GM23338 (cell line): ENCODE measurements at regions not wholly inside any gene's neighbourhood (a gene's known extent, or its start where the extent isn't known, plus 50 kb on each side); places are given as distances from the start of the nearest gene placed in this dataset.

Source experiments
- ATAC-seq: fragments of 200-7000 bp; cut with Tn5 transposase; 3 replicates; pipeline ENCODE4 v1.9.1; 2020
- DNase-seq: peaks from one replicate; pipeline ENCODE4 v3.0.0-alpha.2; 2015; ENCODE audit warnings: low spot score
- H2AFZ ChIP-seq: fragments of 200-600 bp; sonication (generic); 2 replicates; pipeline ENCODE4 v1.8.0; 2016; ENCODE audit warnings: antibody characterized with exemption, mild to moderate bottlenecking, moderate library complexity
- H3F3A ChIP-seq: fragments of 200-600 bp; sonication (generic); replicated peaks from 2 replicates; pipeline ENCODE4 v1.8.0; 2017; ENCODE audit warnings: antibody characterized with exemption, mixed run types, low read depth
- H3K27ac ChIP-seq: fragments of 200-600 bp; sonication (generic); 2 replicates; pipeline ENCODE4 v1.6.1; 2016; ENCODE audit warnings: low read depth
- H3K27me3 ChIP-seq: fragments of 200-600 bp; sonication (generic); 2 replicates; pipeline ENCODE4 v1.8.0; 2016; ENCODE audit warnings: mild to moderate bottlenecking, mixed run types, moderate library complexity; ENCODE audit not compliant: insufficient read depth
- H3K36me3 ChIP-seq: fragments of 200-600 bp; sonication (generic); 2 replicates; pipeline ENCODE4 v1.8.0; 2016; ENCODE audit warnings: mild to moderate bottlenecking; ENCODE audit not compliant: insufficient read depth
- H3K4me1 ChIP-seq: fragments of 200-600 bp; sonication (generic); 2 replicates; pipeline ENCODE4 v1.8.0; 2016; ENCODE audit warnings: mild to moderate bottlenecking, moderate library complexity; ENCODE audit not compliant: insufficient read depth
- H3K4me2 ChIP-seq: fragments of 200-600 bp; sonication (generic); 2 replicates; pipeline ENCODE4 v1.7.1; 2017; ENCODE audit warnings: mixed run types
- H3K4me3 ChIP-seq: fragments of 200-600 bp; sonication (generic); 2 replicates; pipeline ENCODE4 v1.6.1; 2016; ENCODE audit warnings: mixed run types
- H3K79me2 ChIP-seq: fragments of 200-600 bp; sonication (generic); replicated peaks from 2 replicates; pipeline ENCODE4 v1.8.0; 2017; ENCODE audit warnings: mild to moderate bottlenecking; ENCODE audit not compliant: insufficient read depth
- H3K9me2 ChIP-seq: fragments of 200-600 bp; sonication (generic); 2 replicates; pipeline ENCODE4 v1.8.0; 2017; ENCODE audit not compliant: insufficient read depth
- H4K20me1 ChIP-seq: fragments of 200-600 bp; sonication (generic); replicated peaks from 2 replicates; pipeline ENCODE4 v1.8.0; 2017; ENCODE audit warnings: mild to moderate bottlenecking; ENCODE audit not compliant: insufficient read depth
- H3K27ac Mint-ChIP-seq: 2 replicates; pipeline ENCODE4 v1.8.0; 2020; ENCODE audit warnings: inconsistent platforms, mild to moderate bottlenecking, moderate library complexity, mixed read lengths
- H3K27me3 Mint-ChIP-seq: 3 replicates; pipeline ENCODE4 v1.8.0; 2022; ENCODE audit warnings: low read depth, mild to moderate bottlenecking, moderate library complexity, mixed read lengths, inconsistent platforms; ENCODE audit not compliant: insufficient read depth, poor library complexity
- H3K36me3 Mint-ChIP-seq: 3 replicates; pipeline ENCODE4 v1.8.0; 2021; ENCODE audit warnings: low read depth, mild to moderate bottlenecking, inconsistent platforms, moderate library complexity, mixed read lengths
- H3K4me1 Mint-ChIP-seq: 3 replicates; pipeline ENCODE4 v1.8.0; 2020; ENCODE audit warnings: mild to moderate bottlenecking, inconsistent platforms, mixed read lengths
- H3K4me3 Mint-ChIP-seq: 3 replicates; pipeline ENCODE4 v1.8.0; 2021; ENCODE audit warnings: moderate library complexity, mild to moderate bottlenecking, inconsistent platforms, mixed read lengths
- H3K9me3 Mint-ChIP-seq: 3 replicates; pipeline ENCODE4 v1.8.0; 2020; ENCODE audit warnings: moderate library complexity, mild to moderate bottlenecking, inconsistent platforms, mixed read lengths
- CREB1 ChIP-seq: fragments of 250-450 bp; sonication (Bioruptor Pico); IDR thresholded peaks from 2 replicates; pipeline ENCODE4 v1.5.0; 2020; ENCODE audit warnings: low read depth, mild to moderate bottlenecking, moderate library complexity
- EZH2 ChIP-seq: fragments of 200-600 bp; sonication (generic); IDR thresholded peaks from one replicate; pipeline ENCODE4 v1.8.0; 2017; ENCODE audit warnings: antibody characterized with exemption, mild to moderate bottlenecking, low read depth; ENCODE audit not compliant: unreplicated experiment
- EZH2phosphoT487 ChIP-seq: fragments of 200-600 bp; sonication (generic); IDR thresholded peaks from one replicate; pipeline ENCODE4 v1.8.1; 2018; ENCODE audit warnings: antibody characterized with exemption; ENCODE audit not compliant: unreplicated experiment
- JUNB ChIP-seq: IDR thresholded peaks from one replicate; pipeline ENCODE4 v1.6.1; 2016; ENCODE audit warnings: antibody characterized with exemption; ENCODE audit not compliant: unreplicated experiment
- NANOG ChIP-seq: IDR thresholded peaks from 2 replicates; pipeline ENCODE4 v1.6.1; 2016; ENCODE audit warnings: antibody characterized with exemption, borderline replicate concordance
- POLR2AphosphoS5 ChIP-seq: IDR thresholded peaks from 2 replicates; pipeline ENCODE4 v1.6.1; 2016; ENCODE audit warnings: antibody characterized with exemption, low read depth
- STAT1 ChIP-seq: IDR thresholded peaks from one replicate; pipeline ENCODE4 v1.6.1; 2016; ENCODE audit warnings: antibody characterized with exemption; ENCODE audit not compliant: unreplicated experiment
- ZNF114 ChIP-seq: fragments of 250-450 bp; sonication (Bioruptor Pico); IDR thresholded peaks from 2 replicates; pipeline ENCODE4 v1.5.0; 2020; ENCODE audit warnings: mild to moderate bottlenecking, moderate library complexity
- ZNF331 ChIP-seq: fragments of 250-450 bp; sonication (Bioruptor Pico); IDR thresholded peaks from 2 replicates; pipeline ENCODE4 v1.5.0; 2020; ENCODE audit warnings: low read depth, mild to moderate bottlenecking, moderate library complexity
- TF ChIP-seq, protein P1 (sequence below), 2 experiments: fragments of 200-600 bp in 1 of 2; sonication (generic) in 1 of 2; conservative IDR thresholded peaks; 2 replicates each; pipeline versions ENCODE4 v1.5.1 to v1.6.1; 2016 to 2017; ENCODE audit warnings: antibody characterized with exemption in 2 of 2, low read depth in 2 of 2, mild to moderate bottlenecking in 2 of 2, moderate library complexity in 1 of 2
- TF ChIP-seq, protein P2 (sequence below): fragments of 250-450 bp; sonication (Bioruptor Pico); IDR thresholded peaks from 2 replicates; pipeline ENCODE4 v1.5.0; 2020; ENCODE audit warnings: mild to moderate bottlenecking, moderate library complexity
- TF ChIP-seq, protein P3 (sequence below): IDR thresholded peaks from one replicate; pipeline ENCODE4 v1.6.1; 2018; ENCODE audit warnings: antibody characterized with exemption; ENCODE audit not compliant: unreplicated experiment
- TF ChIP-seq, protein P4 (sequence below): IDR thresholded peaks from 2 replicates; pipeline ENCODE4 v1.6.1; 2016; ENCODE audit warnings: antibody characterized with exemption

DNA sequence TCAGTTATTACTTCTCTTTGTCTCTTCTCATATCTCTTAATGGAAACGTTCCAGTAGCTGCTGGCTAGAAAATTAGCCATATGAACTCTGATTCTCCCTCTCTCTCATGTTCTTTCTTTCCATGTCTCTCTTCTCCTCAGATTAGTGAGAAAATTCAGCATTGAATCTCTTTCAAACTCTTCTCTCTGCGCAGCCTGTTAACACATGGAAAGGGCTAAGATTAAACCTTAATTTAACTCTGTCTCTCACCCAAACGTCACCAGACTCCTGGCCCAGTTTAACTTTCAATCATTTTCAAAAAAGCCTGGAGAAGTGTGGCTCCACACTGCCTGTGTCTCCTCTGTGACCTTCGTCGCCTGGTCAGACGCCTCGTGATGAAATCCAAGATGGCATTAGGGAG, 1234.2 kb downstream of the BCL11B start:
- Histone ChIP-seq H4K20me1 (no peaks in the 10 kb centered on the region), H3K4me1 (no peaks in the 10 kb centered on the region), H3K4me2 (no peak overlapping the region), H3K27me3 (no peaks in the 10 kb centered on the region), H3K27ac (no peak overlapping the region), H3K79me2 (no peaks in the 10 kb centered on the region), H2AFZ (no peak overlapping the region), H3F3A (no peaks in the 10 kb centered on the region), H3K9me2 (peaks cover 14% of the 10 kb centered on the region), H3K36me3 (no peaks in the 10 kb centered on the region), H3K4me3 (no peak overlapping the region)
- no peaks in the 10 kb centered on the region for H3K4me1 Mint-ChIP-seq
- H3K36me3 Mint-ChIP-seq: no peaks in the 10 kb centered on the region; the same call in 2 of the 3 replicates
- ATAC-seq (no peak), DNase-seq (no peak)
- no peak overlapping the region for H3K4me3 Mint-ChIP-seq
- H3K9me3 Mint-ChIP-seq: peaks cover 3% of the 10 kb centered on the region; the same call in 2 of the 3 replicates
- no peak overlapping the region for H3K27ac Mint-ChIP-seq
- H3K27me3 Mint-ChIP-seq: no peaks in the 10 kb centered on the region
- TF ChIP-seq ZNF331 (CRISPR knock-in tag): no peak
- TF ChIP-seq, protein P1, sequence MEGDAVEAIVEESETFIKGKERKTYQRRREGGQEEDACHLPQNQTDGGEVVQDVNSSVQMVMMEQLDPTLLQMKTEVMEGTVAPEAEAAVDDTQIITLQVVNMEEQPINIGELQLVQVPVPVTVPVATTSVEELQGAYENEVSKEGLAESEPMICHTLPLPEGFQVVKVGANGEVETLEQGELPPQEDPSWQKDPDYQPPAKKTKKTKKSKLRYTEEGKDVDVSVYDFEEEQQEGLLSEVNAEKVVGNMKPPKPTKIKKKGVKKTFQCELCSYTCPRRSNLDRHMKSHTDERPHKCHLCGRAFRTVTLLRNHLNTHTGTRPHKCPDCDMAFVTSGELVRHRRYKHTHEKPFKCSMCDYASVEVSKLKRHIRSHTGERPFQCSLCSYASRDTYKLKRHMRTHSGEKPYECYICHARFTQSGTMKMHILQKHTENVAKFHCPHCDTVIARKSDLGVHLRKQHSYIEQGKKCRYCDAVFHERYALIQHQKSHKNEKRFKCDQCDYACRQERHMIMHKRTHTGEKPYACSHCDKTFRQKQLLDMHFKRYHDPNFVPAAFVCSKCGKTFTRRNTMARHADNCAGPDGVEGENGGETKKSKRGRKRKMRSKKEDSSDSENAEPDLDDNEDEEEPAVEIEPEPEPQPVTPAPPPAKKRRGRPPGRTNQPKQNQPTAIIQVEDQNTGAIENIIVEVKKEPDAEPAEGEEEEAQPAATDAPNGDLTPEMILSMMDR (conservative IDR thresholded peaks at IDR 0.05; ENCODE audit: low read depth in 2 of 2): no peak
- no peak for TF ChIP-seq JUNB
- TF ChIP-seq, protein P2, sequence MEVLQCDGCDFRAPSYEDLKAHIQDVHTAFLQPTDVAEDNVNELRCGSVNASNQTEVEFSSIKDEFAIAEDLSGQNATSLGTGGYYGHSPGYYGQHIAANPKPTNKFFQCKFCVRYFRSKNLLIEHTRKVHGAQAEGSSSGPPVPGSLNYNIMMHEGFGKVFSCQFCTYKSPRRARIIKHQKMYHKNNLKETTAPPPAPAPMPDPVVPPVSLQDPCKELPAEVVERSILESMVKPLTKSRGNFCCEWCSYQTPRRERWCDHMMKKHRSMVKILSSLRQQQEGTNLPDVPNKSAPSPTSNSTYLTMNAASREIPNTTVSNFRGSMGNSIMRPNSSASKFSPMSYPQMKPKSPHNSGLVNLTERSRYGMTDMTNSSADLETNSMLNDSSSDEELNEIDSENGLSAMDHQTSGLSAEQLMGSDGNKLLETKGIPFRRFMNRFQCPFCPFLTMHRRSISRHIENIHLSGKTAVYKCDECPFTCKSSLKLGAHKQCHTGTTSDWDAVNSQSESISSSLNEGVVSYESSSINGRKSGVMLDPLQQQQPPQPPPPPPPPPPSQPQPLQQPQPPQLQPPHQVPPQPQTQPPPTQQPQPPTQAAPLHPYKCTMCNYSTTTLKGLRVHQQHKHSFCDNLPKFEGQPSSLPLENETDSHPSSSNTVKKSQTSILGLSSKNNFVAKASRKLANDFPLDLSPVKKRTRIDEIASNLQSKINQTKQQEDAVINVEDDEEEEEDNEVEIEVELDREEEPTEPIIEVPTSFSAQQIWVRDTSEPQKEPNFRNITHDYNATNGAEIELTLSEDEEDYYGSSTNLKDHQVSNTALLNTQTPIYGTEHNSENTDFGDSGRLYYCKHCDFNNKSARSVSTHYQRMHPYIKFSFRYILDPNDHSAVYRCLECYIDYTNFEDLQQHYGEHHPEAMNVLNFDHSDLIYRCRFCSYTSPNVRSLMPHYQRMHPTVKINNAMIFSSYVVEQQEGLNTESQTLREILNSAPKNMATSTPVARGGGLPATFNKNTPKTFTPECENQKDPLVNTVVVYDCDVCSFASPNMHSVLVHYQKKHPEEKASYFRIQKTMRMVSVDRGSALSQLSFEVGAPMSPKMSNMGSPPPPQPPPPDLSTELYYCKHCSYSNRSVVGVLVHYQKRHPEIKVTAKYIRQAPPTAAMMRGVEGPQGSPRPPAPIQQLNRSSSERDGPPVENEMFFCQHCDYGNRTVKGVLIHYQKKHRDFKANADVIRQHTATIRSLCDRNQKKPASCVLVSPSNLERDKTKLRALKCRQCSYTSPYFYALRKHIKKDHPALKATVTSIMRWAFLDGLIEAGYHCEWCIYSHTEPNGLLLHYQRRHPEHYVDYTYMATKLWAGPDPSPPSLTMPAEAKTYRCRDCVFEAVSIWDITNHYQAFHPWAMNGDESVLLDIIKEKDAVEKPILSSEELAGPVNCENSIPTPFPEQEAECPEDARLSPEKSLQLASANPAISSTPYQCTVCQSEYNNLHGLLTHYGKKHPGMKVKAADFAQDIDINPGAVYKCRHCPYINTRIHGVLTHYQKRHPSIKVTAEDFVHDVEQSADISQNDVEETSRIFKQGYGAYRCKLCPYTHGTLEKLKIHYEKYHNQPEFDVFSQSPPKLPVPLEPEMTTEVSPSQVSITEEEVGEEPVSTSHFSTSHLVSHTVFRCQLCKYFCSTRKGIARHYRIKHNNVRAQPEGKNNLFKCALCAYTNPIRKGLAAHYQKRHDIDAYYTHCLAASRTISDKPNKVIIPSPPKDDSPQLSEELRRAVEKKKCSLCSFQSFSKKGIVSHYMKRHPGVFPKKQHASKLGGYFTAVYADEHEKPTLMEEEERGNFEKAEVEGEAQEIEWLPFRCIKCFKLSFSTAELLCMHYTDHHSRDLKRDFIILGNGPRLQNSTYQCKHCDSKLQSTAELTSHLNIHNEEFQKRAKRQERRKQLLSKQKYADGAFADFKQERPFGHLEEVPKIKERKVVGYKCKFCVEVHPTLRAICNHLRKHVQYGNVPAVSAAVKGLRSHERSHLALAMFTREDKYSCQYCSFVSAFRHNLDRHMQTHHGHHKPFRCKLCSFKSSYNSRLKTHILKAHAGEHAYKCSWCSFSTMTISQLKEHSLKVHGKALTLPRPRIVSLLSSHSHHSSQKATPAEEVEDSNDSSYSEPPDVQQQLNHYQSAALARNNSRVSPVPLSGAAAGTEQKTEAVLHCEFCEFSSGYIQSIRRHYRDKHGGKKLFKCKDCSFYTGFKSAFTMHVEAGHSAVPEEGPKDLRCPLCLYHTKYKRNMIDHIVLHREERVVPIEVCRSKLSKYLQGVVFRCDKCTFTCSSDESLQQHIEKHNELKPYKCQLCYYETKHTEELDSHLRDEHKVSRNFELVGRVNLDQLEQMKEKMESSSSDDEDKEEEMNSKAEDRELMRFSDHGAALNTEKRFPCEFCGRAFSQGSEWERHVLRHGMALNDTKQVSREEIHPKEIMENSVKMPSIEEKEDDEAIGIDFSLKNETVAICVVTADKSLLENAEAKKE (CRISPR knock-in tag): no peak
- TF ChIP-seq STAT1: no peak
- no peak for TF ChIP-seq ZNF114
- no peak for TF ChIP-seq NANOG
- no peak for TF ChIP-seq EZH2
- TF ChIP-seq, protein P3, sequence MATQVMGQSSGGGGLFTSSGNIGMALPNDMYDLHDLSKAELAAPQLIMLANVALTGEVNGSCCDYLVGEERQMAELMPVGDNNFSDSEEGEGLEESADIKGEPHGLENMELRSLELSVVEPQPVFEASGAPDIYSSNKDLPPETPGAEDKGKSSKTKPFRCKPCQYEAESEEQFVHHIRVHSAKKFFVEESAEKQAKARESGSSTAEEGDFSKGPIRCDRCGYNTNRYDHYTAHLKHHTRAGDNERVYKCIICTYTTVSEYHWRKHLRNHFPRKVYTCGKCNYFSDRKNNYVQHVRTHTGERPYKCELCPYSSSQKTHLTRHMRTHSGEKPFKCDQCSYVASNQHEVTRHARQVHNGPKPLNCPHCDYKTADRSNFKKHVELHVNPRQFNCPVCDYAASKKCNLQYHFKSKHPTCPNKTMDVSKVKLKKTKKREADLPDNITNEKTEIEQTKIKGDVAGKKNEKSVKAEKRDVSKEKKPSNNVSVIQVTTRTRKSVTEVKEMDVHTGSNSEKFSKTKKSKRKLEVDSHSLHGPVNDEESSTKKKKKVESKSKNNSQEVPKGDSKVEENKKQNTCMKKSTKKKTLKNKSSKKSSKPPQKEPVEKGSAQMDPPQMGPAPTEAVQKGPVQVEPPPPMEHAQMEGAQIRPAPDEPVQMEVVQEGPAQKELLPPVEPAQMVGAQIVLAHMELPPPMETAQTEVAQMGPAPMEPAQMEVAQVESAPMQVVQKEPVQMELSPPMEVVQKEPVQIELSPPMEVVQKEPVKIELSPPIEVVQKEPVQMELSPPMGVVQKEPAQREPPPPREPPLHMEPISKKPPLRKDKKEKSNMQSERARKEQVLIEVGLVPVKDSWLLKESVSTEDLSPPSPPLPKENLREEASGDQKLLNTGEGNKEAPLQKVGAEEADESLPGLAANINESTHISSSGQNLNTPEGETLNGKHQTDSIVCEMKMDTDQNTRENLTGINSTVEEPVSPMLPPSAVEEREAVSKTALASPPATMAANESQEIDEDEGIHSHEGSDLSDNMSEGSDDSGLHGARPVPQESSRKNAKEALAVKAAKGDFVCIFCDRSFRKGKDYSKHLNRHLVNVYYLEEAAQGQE: no peak
- TF ChIP-seq EZH2phosphoT487: no peak
- TF ChIP-seq, protein P4, sequence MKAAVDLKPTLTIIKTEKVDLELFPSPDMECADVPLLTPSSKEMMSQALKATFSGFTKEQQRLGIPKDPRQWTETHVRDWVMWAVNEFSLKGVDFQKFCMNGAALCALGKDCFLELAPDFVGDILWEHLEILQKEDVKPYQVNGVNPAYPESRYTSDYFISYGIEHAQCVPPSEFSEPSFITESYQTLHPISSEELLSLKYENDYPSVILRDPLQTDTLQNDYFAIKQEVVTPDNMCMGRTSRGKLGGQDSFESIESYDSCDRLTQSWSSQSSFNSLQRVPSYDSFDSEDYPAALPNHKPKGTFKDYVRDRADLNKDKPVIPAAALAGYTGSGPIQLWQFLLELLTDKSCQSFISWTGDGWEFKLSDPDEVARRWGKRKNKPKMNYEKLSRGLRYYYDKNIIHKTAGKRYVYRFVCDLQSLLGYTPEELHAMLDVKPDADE: no peak
- TF ChIP-seq CREB1: no peak
- TF ChIP-seq POLR2AphosphoS5: no peak
